HEK293 (cell line): ENCODE measurements at regions not wholly inside any gene's neighbourhood (a gene's known extent, or its start where the extent isn't known, plus 50 kb on each side); places are given as distances from the start of the nearest gene placed in this dataset.

ENCODE experiments used
- FEZF1 ChIP-seq: fragments of 450-650 bp; formaldehyde crosslinking; IDR thresholded peaks from 2 replicates; pipeline ENCODE4 v1.5.1; 2016; ENCODE audit warnings: missing biosample characterization, missing genetic modification characterization
- GFI1B ChIP-seq: fragments of 450-650 bp; formaldehyde crosslinking; IDR thresholded peaks from 2 replicates; pipeline ENCODE4 v1.5.1; 2016; ENCODE audit warnings: missing biosample characterization, missing genetic modification characterization
- GLIS2 ChIP-seq: fragments of 450-650 bp; formaldehyde crosslinking; IDR thresholded peaks from 2 replicates; pipeline ENCODE4 v1.5.1; 2016; ENCODE audit warnings: missing biosample characterization, missing genetic modification characterization
- KLF10 ChIP-seq: fragments of 450-650 bp; IDR thresholded peaks from 2 replicates; pipeline ENCODE4 v1.5.1; 2018; ENCODE audit warnings: missing biosample characterization, mild to moderate bottlenecking, missing genetic modification characterization
- RBAK ChIP-seq: fragments of 450-650 bp; formaldehyde crosslinking; IDR thresholded peaks from 2 replicates; pipeline ENCODE4 v1.5.1; 2016; ENCODE audit warnings: missing biosample characterization, missing genetic modification characterization
- SETDB1 ChIP-seq: IDR thresholded peaks from one replicate; pipeline ENCODE4 v1.6.1; 2017; ENCODE audit warnings: mild to moderate bottlenecking, low read length, moderate library complexity, mixed read lengths; ENCODE audit not compliant: insufficient read length
- ZFHX2 ChIP-seq: fragments of 450-650 bp; formaldehyde crosslinking; conservative IDR thresholded peaks from 2 replicates; pipeline ENCODE4 v1.5.1; 2016; ENCODE audit warnings: missing biosample characterization, missing genetic modification characterization
- ZNF140 ChIP-seq: fragments of 450-650 bp; formaldehyde crosslinking; IDR thresholded peaks from 2 replicates; pipeline ENCODE4 v1.5.1; 2016; ENCODE audit warnings: missing biosample characterization, missing genetic modification characterization
- ZNF146 ChIP-seq: fragments of 450-650 bp; formaldehyde crosslinking; IDR thresholded peaks from 2 replicates; pipeline ENCODE4 v1.5.1; 2016; ENCODE audit warnings: missing biosample characterization, missing genetic modification characterization
- ZNF169 ChIP-seq: fragments of 450-650 bp; formaldehyde crosslinking; IDR thresholded peaks from 2 replicates; pipeline ENCODE4 v1.5.1; 2016; ENCODE audit warnings: missing biosample characterization, missing genetic modification characterization
- ZNF175 ChIP-seq: fragments of 450-650 bp; formaldehyde crosslinking; IDR thresholded peaks from 2 replicates; pipeline ENCODE4 v1.5.1; 2016; ENCODE audit warnings: missing biosample characterization, missing genetic modification characterization
- ZNF2 ChIP-seq: fragments of 450-650 bp; formaldehyde crosslinking; IDR thresholded peaks from 2 replicates; pipeline ENCODE4 v1.5.1; 2016; ENCODE audit warnings: missing biosample characterization, missing genetic modification characterization
- ZNF223 ChIP-seq: fragments of 450-650 bp; formaldehyde crosslinking; IDR thresholded peaks from 2 replicates; pipeline ENCODE4 v1.5.1; 2016; ENCODE audit warnings: missing biosample characterization, missing genetic modification characterization
- ZNF23 ChIP-seq: fragments of 450-650 bp; formaldehyde crosslinking; IDR thresholded peaks from 2 replicates; pipeline ENCODE4 v1.5.1; 2016; ENCODE audit warnings: missing biosample characterization, missing genetic modification characterization, borderline replicate concordance
- ZNF404 ChIP-seq: fragments of 450-650 bp; formaldehyde crosslinking; IDR thresholded peaks from 2 replicates; pipeline ENCODE4 v1.5.1; 2017; ENCODE audit warnings: missing biosample characterization, missing genetic modification characterization
- ZNF521 ChIP-seq: fragments of 450-650 bp; formaldehyde crosslinking; IDR thresholded peaks from 2 replicates; pipeline ENCODE4 v1.5.1; 2017; ENCODE audit warnings: missing biosample characterization, mild to moderate bottlenecking, missing genetic modification characterization
- ZNF558 ChIP-seq: fragments of 450-650 bp; formaldehyde crosslinking; IDR thresholded peaks from 2 replicates; pipeline ENCODE4 v1.5.1; 2016; ENCODE audit warnings: missing biosample characterization, missing genetic modification characterization
- ZNF610 ChIP-seq: fragments of 450-650 bp; formaldehyde crosslinking; IDR thresholded peaks from 2 replicates; pipeline ENCODE4 v1.5.1; 2016; ENCODE audit warnings: missing biosample characterization, missing genetic modification characterization, borderline replicate concordance
- ZNF654 ChIP-seq: fragments of 450-650 bp; formaldehyde crosslinking; IDR thresholded peaks from 2 replicates; pipeline ENCODE4 v1.5.1; 2016; ENCODE audit warnings: low read depth, missing biosample characterization, missing genetic modification characterization
- ZNF701 ChIP-seq: fragments of 450-650 bp; formaldehyde crosslinking; IDR thresholded peaks from 2 replicates; pipeline ENCODE4 v1.5.1; 2016; ENCODE audit warnings: missing biosample characterization, missing genetic modification characterization
- ZNF776 ChIP-seq: fragments of 450-650 bp; formaldehyde crosslinking; IDR thresholded peaks from 2 replicates; pipeline ENCODE4 v1.5.0; 2017; ENCODE audit warnings: missing biosample characterization, missing genetic modification characterization, borderline replicate concordance
- ZNF777 ChIP-seq: fragments of 450-650 bp; formaldehyde crosslinking; IDR thresholded peaks from 2 replicates; pipeline ENCODE4 v1.5.1; 2017; ENCODE audit warnings: missing biosample characterization, missing genetic modification characterization, borderline replicate concordance
- ZNF791 ChIP-seq: fragments of 450-650 bp; formaldehyde crosslinking; IDR thresholded peaks from 2 replicates; pipeline ENCODE4 v1.5.1; 2016; ENCODE audit warnings: missing biosample characterization, missing genetic modification characterization
- ZNF830 ChIP-seq: fragments of 450-650 bp; IDR thresholded peaks from 2 replicates; pipeline ENCODE4 v1.5.0; 2018; ENCODE audit warnings: missing biosample characterization, missing genetic modification characterization, low read depth, mild to moderate bottlenecking, moderate library complexity
- TF ChIP-seq, protein P1 (sequence below): fragments of 450-650 bp; formaldehyde crosslinking; IDR thresholded peaks from 2 replicates; pipeline ENCODE4 v1.5.1; 2016; ENCODE audit warnings: missing biosample characterization, missing genetic modification characterization, low read depth
- TF ChIP-seq, protein P2 (sequence below): fragments of 450-650 bp; formaldehyde crosslinking; IDR thresholded peaks from 2 replicates; pipeline ENCODE4 v1.5.1; 2016; ENCODE audit warnings: missing biosample characterization, missing genetic modification characterization
- TF ChIP-seq, protein P3 (sequence below): fragments of 450-650 bp; formaldehyde crosslinking; IDR thresholded peaks from 2 replicates; pipeline ENCODE4 v1.5.1; 2016; ENCODE audit warnings: missing biosample characterization, missing genetic modification characterization, low read depth
- TF ChIP-seq, protein P4 (sequence below): fragments of 450-650 bp; formaldehyde crosslinking; IDR thresholded peaks from 2 replicates; pipeline ENCODE4 v1.5.1; 2016; ENCODE audit warnings: missing biosample characterization, missing genetic modification characterization
- TF ChIP-seq, protein P5 (sequence below): fragments of 450-650 bp; formaldehyde crosslinking; IDR thresholded peaks from 2 replicates; pipeline ENCODE4 v1.5.1; 2016; ENCODE audit warnings: missing biosample characterization, missing genetic modification characterization
- TF ChIP-seq, protein P6 (sequence below): fragments of 450-650 bp; formaldehyde crosslinking; IDR thresholded peaks from 2 replicates; pipeline ENCODE4 v1.5.1; 2016; ENCODE audit warnings: missing biosample characterization, missing genetic modification characterization

DNA sequence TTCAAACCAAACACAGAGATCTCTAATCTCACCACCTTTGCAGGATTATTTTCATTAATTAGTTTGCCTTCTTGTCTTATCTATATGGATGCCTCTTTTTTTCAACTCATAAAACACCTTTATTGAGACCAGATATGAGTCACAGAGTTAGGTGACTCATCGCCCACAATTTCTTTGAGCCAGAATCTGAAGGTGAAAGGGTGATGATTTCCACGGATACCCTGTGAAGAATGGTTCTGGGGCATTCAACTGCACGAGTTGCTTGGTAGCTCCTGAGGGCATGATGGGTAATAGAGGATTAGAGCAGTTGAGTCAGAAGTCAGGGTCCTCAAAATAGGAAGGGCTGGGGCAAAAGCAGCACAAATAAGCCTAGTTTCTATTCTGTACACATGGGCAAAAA is 128.2 kb downstream of the TBX19 start (continued):
- TF ChIP-seq FEZF1 (tag by site-specific recombination): peak; percentile 86
- TF ChIP-seq ZNF654 (tag by site-specific recombination): no peak
- no peak for TF ChIP-seq ZNF223 (tag by site-specific recombination)
- TF ChIP-seq RBAK (tag by site-specific recombination): no peak
- no peak for TF ChIP-seq ZNF146 (tag by site-specific recombination)
- TF ChIP-seq KLF10 (tag by site-specific recombination): no peak
- TF ChIP-seq, protein P1, sequence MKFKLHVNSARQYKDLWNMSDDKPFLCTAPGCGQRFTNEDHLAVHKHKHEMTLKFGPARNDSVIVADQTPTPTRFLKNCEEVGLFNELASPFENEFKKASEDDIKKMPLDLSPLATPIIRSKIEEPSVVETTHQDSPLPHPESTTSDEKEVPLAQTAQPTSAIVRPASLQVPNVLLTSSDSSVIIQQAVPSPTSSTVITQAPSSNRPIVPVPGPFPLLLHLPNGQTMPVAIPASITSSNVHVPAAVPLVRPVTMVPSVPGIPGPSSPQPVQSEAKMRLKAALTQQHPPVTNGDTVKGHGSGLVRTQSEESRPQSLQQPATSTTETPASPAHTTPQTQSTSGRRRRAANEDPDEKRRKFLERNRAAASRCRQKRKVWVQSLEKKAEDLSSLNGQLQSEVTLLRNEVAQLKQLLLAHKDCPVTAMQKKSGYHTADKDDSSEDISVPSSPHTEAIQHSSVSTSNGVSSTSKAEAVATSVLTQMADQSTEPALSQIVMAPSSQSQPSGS (tag by site-specific recombination): no peak
- no peak for TF ChIP-seq ZNF777
- no peak for TF ChIP-seq SETDB1
- no peak for TF ChIP-seq ZNF830 (tag by site-specific recombination)
- no peak for TF ChIP-seq ZNF175 (tag by site-specific recombination)
- TF ChIP-seq ZNF776: no peak
- TF ChIP-seq ZNF610 (tag by site-specific recombination): no peak
- TF ChIP-seq ZNF169 (tag by site-specific recombination): no peak
- TF ChIP-seq ZNF23 (tag by site-specific recombination): no peak
- TF ChIP-seq, protein P2, sequence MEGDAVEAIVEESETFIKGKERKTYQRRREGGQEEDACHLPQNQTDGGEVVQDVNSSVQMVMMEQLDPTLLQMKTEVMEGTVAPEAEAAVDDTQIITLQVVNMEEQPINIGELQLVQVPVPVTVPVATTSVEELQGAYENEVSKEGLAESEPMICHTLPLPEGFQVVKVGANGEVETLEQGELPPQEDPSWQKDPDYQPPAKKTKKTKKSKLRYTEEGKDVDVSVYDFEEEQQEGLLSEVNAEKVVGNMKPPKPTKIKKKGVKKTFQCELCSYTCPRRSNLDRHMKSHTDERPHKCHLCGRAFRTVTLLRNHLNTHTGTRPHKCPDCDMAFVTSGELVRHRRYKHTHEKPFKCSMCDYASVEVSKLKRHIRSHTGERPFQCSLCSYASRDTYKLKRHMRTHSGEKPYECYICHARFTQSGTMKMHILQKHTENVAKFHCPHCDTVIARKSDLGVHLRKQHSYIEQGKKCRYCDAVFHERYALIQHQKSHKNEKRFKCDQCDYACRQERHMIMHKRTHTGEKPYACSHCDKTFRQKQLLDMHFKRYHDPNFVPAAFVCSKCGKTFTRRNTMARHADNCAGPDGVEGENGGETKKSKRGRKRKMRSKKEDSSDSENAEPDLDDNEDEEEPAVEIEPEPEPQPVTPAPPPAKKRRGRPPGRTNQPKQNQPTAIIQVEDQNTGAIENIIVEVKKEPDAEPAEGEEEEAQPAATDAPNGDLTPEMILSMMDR: no peak
- TF ChIP-seq, protein P3, sequence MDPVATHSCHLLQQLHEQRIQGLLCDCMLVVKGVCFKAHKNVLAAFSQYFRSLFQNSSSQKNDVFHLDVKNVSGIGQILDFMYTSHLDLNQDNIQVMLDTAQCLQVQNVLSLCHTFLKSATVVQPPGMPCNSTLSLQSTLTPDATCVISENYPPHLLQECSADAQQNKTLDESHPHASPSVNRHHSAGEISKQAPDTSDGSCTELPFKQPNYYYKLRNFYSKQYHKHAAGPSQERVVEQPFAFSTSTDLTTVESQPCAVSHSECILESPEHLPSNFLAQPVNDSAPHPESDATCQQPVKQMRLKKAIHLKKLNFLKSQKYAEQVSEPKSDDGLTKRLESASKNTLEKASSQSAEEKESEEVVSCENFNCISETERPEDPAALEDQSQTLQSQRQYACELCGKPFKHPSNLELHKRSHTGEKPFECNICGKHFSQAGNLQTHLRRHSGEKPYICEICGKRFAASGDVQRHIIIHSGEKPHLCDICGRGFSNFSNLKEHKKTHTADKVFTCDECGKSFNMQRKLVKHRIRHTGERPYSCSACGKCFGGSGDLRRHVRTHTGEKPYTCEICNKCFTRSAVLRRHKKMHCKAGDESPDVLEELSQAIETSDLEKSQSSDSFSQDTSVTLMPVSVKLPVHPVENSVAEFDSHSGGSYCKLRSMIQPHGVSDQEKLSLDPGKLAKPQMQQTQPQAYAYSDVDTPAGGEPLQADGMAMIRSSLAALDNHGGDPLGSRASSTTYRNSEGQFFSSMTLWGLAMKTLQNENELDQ (tag by site-specific recombination): no peak
- TF ChIP-seq, protein P4, sequence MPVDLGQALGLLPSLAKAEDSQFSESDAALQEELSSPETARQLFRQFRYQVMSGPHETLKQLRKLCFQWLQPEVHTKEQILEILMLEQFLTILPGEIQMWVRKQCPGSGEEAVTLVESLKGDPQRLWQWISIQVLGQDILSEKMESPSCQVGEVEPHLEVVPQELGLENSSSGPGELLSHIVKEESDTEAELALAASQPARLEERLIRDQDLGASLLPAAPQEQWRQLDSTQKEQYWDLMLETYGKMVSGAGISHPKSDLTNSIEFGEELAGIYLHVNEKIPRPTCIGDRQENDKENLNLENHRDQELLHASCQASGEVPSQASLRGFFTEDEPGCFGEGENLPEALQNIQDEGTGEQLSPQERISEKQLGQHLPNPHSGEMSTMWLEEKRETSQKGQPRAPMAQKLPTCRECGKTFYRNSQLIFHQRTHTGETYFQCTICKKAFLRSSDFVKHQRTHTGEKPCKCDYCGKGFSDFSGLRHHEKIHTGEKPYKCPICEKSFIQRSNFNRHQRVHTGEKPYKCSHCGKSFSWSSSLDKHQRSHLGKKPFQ: no peak
- TF ChIP-seq ZNF558: peak; percentile 70
- no peak for TF ChIP-seq ZNF140
- no peak for TF ChIP-seq ZNF521 (tag by site-specific recombination)
- no peak for TF ChIP-seq GLIS2 (tag by site-specific recombination)
- TF ChIP-seq, protein P5, sequence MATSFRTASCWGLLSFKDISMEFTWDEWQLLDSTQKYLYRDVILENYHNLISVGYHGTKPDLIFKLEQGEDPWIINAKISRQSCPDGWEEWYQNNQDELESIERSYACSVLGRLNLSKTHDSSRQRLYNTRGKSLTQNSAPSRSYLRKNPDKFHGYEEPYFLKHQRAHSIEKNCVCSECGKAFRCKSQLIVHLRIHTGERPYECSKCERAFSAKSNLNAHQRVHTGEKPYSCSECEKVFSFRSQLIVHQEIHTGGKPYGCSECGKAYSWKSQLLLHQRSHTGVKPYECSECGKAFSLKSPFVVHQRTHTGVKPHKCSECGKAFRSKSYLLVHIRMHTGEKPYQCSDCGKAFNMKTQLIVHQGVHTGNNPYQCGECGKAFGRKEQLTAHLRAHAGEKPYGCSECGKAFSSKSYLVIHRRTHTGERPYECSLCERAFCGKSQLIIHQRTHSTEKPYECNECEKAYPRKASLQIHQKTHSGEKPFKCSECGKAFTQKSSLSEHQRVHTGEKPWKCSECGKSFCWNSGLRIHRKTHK (tag by site-specific recombination): no peak
- TF ChIP-seq, protein P6, sequence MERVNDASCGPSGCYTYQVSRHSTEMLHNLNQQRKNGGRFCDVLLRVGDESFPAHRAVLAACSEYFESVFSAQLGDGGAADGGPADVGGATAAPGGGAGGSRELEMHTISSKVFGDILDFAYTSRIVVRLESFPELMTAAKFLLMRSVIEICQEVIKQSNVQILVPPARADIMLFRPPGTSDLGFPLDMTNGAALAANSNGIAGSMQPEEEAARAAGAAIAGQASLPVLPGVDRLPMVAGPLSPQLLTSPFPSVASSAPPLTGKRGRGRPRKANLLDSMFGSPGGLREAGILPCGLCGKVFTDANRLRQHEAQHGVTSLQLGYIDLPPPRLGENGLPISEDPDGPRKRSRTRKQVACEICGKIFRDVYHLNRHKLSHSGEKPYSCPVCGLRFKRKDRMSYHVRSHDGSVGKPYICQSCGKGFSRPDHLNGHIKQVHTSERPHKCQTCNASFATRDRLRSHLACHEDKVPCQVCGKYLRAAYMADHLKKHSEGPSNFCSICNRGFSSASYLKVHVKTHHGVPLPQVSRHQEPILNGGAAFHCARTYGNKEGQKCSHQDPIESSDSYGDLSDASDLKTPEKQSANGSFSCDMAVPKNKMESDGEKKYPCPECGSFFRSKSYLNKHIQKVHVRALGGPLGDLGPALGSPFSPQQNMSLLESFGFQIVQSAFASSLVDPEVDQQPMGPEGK: no peak; the same call in 1 of the 2 replicates
- TF ChIP-seq ZFHX2: no peak
- no peak for TF ChIP-seq ZNF2 (tag by site-specific recombination)
- no peak for TF ChIP-seq ZNF404 (tag by site-specific recombination)
- TF ChIP-seq ZNF791 (tag by site-specific recombination): no peak
- no peak for TF ChIP-seq GFI1B (tag by site-specific recombination)
- no peak for TF ChIP-seq ZNF701 (tag by site-specific recombination)
